Activated B cell treated with CpG ODN at 0.5 μM for 24 hours (primary cell): ENCODE measurements at regions not wholly inside any gene's neighbourhood (a gene's known extent, or its start where the extent isn't known, plus 50 kb on each side); places are given as distances from the start of the nearest gene placed in this dataset.

Experiments
- ATAC-seq: fragments of 200-7000 bp; cut with Tn5 transposase; one replicate; pipeline ENCODE4 v1.10.0; 2021; ENCODE audit warnings: low read depth, mild to moderate bottlenecking, moderate library complexity
- CTCF ChIA-PET: fragments of 350-600 bp; sonication (Branson Sonifier 250); formaldehyde crosslinking; loops from one replicate; lab custom pipeline; 2021; ENCODE audit warnings: antibody characterized with exemption; lab: Charles Lee
- POLR2A ChIA-PET: fragments of 350-600 bp; sonication (Branson Sonifier 250); formaldehyde crosslinking; loops from one replicate; lab custom pipeline; 2021; ENCODE audit warnings: antibody characterized with exemption; lab: Charles Lee
- DNase-seq: peaks from one replicate; pipeline ENCODE4 v3.0.0; 2022
- H3K27ac Mint-ChIP-seq: one replicate; pipeline ENCODE4 v1.8.0; 2020; ENCODE audit warnings: mixed read lengths
- H3K27me3 Mint-ChIP-seq: one replicate; pipeline ENCODE4 v1.8.0; 2021; ENCODE audit warnings: mixed read lengths
- H3K36me3 Mint-ChIP-seq: one replicate; pipeline ENCODE4 v1.8.0; 2021; ENCODE audit warnings: low read depth, mixed read lengths
- H3K4me1 Mint-ChIP-seq: one replicate; pipeline ENCODE4 v1.8.0; 2021; ENCODE audit warnings: mixed read lengths
- H3K4me3 Mint-ChIP-seq: one replicate; pipeline ENCODE4 v1.8.0; 2020; ENCODE audit warnings: mild to moderate bottlenecking, mixed read lengths
- H3K9me3 Mint-ChIP-seq: one replicate; pipeline ENCODE4 v1.8.0; 2020; ENCODE audit warnings: mixed read lengths
- CTCF ChIP-seq: fragments of 200-600 bp; IDR thresholded peaks from one replicate; pipeline ENCODE4 v1.8.0; 2022; ENCODE audit warnings: antibody characterized with exemption, mild to moderate bottlenecking
- intact Hi-C: fragments of 100-400 bp; cut with micrococcal nuclease; formaldehyde crosslinking; loops from one replicate; pipeline ENCODE4 v1.15.1; 2024

GRCh38 chr6:78598966-78599365, 268.4 kb upstream of the IRAK1BP1 start:
- no peaks in the 10 kb centered on the region for H3K27me3 Mint-ChIP-seq
- ATAC-seq = no peak

GRCh38 chr6:78599526-78599925, 267.8 kb upstream of the IRAK1BP1 start:
- no peak overlapping the region for H3K4me3 Mint-ChIP-seq
- H3K9me3 Mint-ChIP-seq = no peaks in the 10 kb centered on the region
- H3K27ac Mint-ChIP-seq = no peak overlapping the region
- no peaks in the 10 kb centered on the region for H3K36me3 Mint-ChIP-seq
- H3K4me1 Mint-ChIP-seq = no peaks in the 10 kb centered on the region
- intact Hi-C loops = no loop called here
- TF ChIP-seq CTCF = no peak
- no peak for ATAC-seq
- POLR2A ChIA-PET = no interaction called here
- DNase-seq = no peak
- H3K27me3 Mint-ChIP-seq = no peaks in the 10 kb centered on the region
- CTCF ChIA-PET = no interaction called here

More at GRCh38 chr6:78598966-78599365, 268.4 kb upstream of the IRAK1BP1 start:
- H3K27ac Mint-ChIP-seq = no peak overlapping the region
- intact Hi-C loops = no loop called here
- ChIA-PET CTCF (no interaction called here), POLR2A (no interaction called here)
- H3K4me1 Mint-ChIP-seq = no peaks in the 10 kb centered on the region
- H3K36me3 Mint-ChIP-seq = no peaks in the 10 kb centered on the region
- no peak for TF ChIP-seq CTCF
- no peaks in the 10 kb centered on the region for H3K9me3 Mint-ChIP-seq
- no peak overlapping the region for H3K4me3 Mint-ChIP-seq
- no peak for DNase-seq

- POLR2A ChIA-PET = no interaction called here
- no peak overlapping the region for H3K4me3 Mint-ChIP-seq
- no peaks in the 10 kb centered on the region for H3K9me3 Mint-ChIP-seq
- ATAC-seq (no peak), DNase-seq (no peak)
- no peaks in the 10 kb centered on the region for H3K4me1 Mint-ChIP-seq
- intact Hi-C loops = no loop called here
- H3K36me3 Mint-ChIP-seq = no peaks in the 10 kb centered on the region
- H3K27ac Mint-ChIP-seq = no peak overlapping the region
- no peaks in the 10 kb centered on the region for H3K27me3 Mint-ChIP-seq
- TF ChIP-seq CTCF = no peak
- CTCF ChIA-PET = no interaction called here
Measured at GRCh38 chr6:78605909-78606446, 261.4 kb upstream of the IRAK1BP1 start.

- Mint-ChIP-seq H3K4me3 (no peak overlapping the region), H3K27ac (no peak overlapping the region), H3K27me3 (no peaks in the 10 kb centered on the region), H3K4me1 (no peaks in the 10 kb centered on the region), H3K9me3 (no peaks in the 10 kb centered on the region), H3K36me3 (no peaks in the 10 kb centered on the region)
- CTCF ChIA-PET = no interaction called here
- ATAC-seq (no peak), DNase-seq (no peak)
- POLR2A ChIA-PET = no interaction called here
- intact Hi-C loops = no loop called here
- TF ChIP-seq CTCF = no peak
Measured at GRCh38 chr6:78607189-78607588, 260.2 kb upstream of the IRAK1BP1 start.

- H3K27ac Mint-ChIP-seq = no peak overlapping the region
- ATAC-seq (no peak), DNase-seq (no peak)
- no peak overlapping the region for H3K4me3 Mint-ChIP-seq
- intact Hi-C loops = no loop called here
- no peaks in the 10 kb centered on the region for H3K9me3 Mint-ChIP-seq
- no peaks in the 10 kb centered on the region for H3K27me3 Mint-ChIP-seq
- ChIA-PET CTCF (no interaction called here), POLR2A (no interaction called here)
- no peak for TF ChIP-seq CTCF
- H3K4me1 Mint-ChIP-seq = no peaks in the 10 kb centered on the region
- no peaks in the 10 kb centered on the region for H3K36me3 Mint-ChIP-seq
Measured at GRCh38 chr6:78611102-78611620, 256.2 kb upstream of the IRAK1BP1 start.
